Activated B cell treated with CpG ODN at 0.5 μM for 24 hours (primary cell): ENCODE measurements at regions not wholly inside any gene's neighbourhood (a gene's known extent, or its start where the extent isn't known, plus 50 kb on each side); places are given as distances from the start of the nearest gene placed in this dataset.

Source experiments
- ATAC-seq: fragments of 200-7000 bp; cut with Tn5 transposase; one replicate; pipeline ENCODE4 v1.10.0; 2021; ENCODE audit warnings: low read depth, mild to moderate bottlenecking, moderate library complexity
- CTCF ChIA-PET: fragments of 350-600 bp; sonication (Branson Sonifier 250); formaldehyde crosslinking; loops from one replicate; lab custom pipeline; 2021; ENCODE audit warnings: antibody characterized with exemption; lab: Charles Lee
- POLR2A ChIA-PET: fragments of 350-600 bp; sonication (Branson Sonifier 250); formaldehyde crosslinking; loops from one replicate; lab custom pipeline; 2021; ENCODE audit warnings: antibody characterized with exemption; lab: Charles Lee
- DNase-seq: peaks from one replicate; pipeline ENCODE4 v3.0.0; 2022
- H3K27ac Mint-ChIP-seq: one replicate; pipeline ENCODE4 v1.8.0; 2020; ENCODE audit warnings: mixed read lengths
- H3K27me3 Mint-ChIP-seq: one replicate; pipeline ENCODE4 v1.8.0; 2021; ENCODE audit warnings: mixed read lengths
- H3K36me3 Mint-ChIP-seq: one replicate; pipeline ENCODE4 v1.8.0; 2021; ENCODE audit warnings: low read depth, mixed read lengths
- H3K4me1 Mint-ChIP-seq: one replicate; pipeline ENCODE4 v1.8.0; 2021; ENCODE audit warnings: mixed read lengths
- H3K4me3 Mint-ChIP-seq: one replicate; pipeline ENCODE4 v1.8.0; 2020; ENCODE audit warnings: mild to moderate bottlenecking, mixed read lengths
- H3K9me3 Mint-ChIP-seq: one replicate; pipeline ENCODE4 v1.8.0; 2020; ENCODE audit warnings: mixed read lengths
- intact Hi-C: fragments of 100-400 bp; cut with micrococcal nuclease; formaldehyde crosslinking; loops from one replicate; pipeline ENCODE4 v1.15.1; 2024
- TF ChIP-seq, protein P1 (sequence below): fragments of 200-600 bp; IDR thresholded peaks from one replicate; pipeline ENCODE4 v1.8.0; 2022; ENCODE audit warnings: antibody characterized with exemption, mild to moderate bottlenecking

GRCh38 chr1:70509996-70510876 lies 99.2 kb downstream of the CTH start:
- Mint-ChIP-seq H3K27me3 (peaks cover 13% of the 10 kb centered on the region), H3K9me3 (no peaks in the 10 kb centered on the region), H3K36me3 (no peaks in the 10 kb centered on the region), H3K4me3 (no peak overlapping the region), H3K27ac (no peak overlapping the region), H3K4me1 (no peaks in the 10 kb centered on the region)
- intact Hi-C loops: loop anchor here (1.0 to 10.0 kb wide), 2 partner anchors 255 to 377 kb away; no protein-coding TSS in a partner anchor
- TF ChIP-seq, protein P1, sequence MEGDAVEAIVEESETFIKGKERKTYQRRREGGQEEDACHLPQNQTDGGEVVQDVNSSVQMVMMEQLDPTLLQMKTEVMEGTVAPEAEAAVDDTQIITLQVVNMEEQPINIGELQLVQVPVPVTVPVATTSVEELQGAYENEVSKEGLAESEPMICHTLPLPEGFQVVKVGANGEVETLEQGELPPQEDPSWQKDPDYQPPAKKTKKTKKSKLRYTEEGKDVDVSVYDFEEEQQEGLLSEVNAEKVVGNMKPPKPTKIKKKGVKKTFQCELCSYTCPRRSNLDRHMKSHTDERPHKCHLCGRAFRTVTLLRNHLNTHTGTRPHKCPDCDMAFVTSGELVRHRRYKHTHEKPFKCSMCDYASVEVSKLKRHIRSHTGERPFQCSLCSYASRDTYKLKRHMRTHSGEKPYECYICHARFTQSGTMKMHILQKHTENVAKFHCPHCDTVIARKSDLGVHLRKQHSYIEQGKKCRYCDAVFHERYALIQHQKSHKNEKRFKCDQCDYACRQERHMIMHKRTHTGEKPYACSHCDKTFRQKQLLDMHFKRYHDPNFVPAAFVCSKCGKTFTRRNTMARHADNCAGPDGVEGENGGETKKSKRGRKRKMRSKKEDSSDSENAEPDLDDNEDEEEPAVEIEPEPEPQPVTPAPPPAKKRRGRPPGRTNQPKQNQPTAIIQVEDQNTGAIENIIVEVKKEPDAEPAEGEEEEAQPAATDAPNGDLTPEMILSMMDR: no peak
- no peak for DNase-seq
- CTCF ChIA-PET: no interaction called here
- ATAC-seq: no peak
- POLR2A ChIA-PET: no interaction called here

- H3K9me3 Mint-ChIP-seq: no peaks in the 10 kb centered on the region
- TF ChIP-seq, protein P1: no peak
- intact Hi-C loops: loop anchor here (10.0 kb wide), 1 partner anchor 263 kb away; no protein-coding TSS in a partner anchor
- no peak overlapping the region for H3K4me3 Mint-ChIP-seq
- ATAC-seq: no peak
- H3K27me3 Mint-ChIP-seq: peaks cover 6% of the 10 kb centered on the region
- ChIA-PET CTCF (interaction anchor here (1.0 kb wide), 1 partner anchor 11 kb away, joined by 3 read pairs; no protein-coding TSS in a partner anchor), POLR2A (no interaction called here)
- DNase-seq: no peak
- H3K4me1 Mint-ChIP-seq: no peaks in the 10 kb centered on the region
- no peak overlapping the region for H3K27ac Mint-ChIP-seq
- no peaks in the 10 kb centered on the region for H3K36me3 Mint-ChIP-seq
Observed at GRCh38 chr1:70517444-70517843, 106.4 kb downstream of the CTH start.

- Mint-ChIP-seq H3K27ac (no peak overlapping the region), H3K4me3 (no peak overlapping the region), H3K36me3 (no peaks in the 10 kb centered on the region), H3K4me1 (no peaks in the 10 kb centered on the region), H3K9me3 (no peaks in the 10 kb centered on the region), H3K27me3 (peaks cover 6% of the 10 kb centered on the region)
- CTCF ChIA-PET: interaction anchor here (1.0 kb wide), 1 partner anchor 10 kb away, joined by 3 read pairs; no protein-coding TSS in a partner anchor
- no peak for ATAC-seq
- POLR2A ChIA-PET: no interaction called here
- TF ChIP-seq, protein P1: no peak
- DNase-seq: no peak
- intact Hi-C loops: loop anchor here (10.0 kb wide), 1 partner anchor 263 kb away; no protein-coding TSS in a partner anchor
Observed at GRCh38 chr1:70518106-70518505, 107.0 kb downstream of the CTH start.

GRCh38 chr1:70528590-70529333 lies 117.7 kb downstream of the CTH start:
- DNase-seq (no peak), ATAC-seq (peak; percentile 37)
- H3K9me3 Mint-ChIP-seq: no peaks in the 10 kb centered on the region
- H3K27ac Mint-ChIP-seq: no peak overlapping the region
- no peaks in the 10 kb centered on the region for H3K36me3 Mint-ChIP-seq
- TF ChIP-seq, protein P1: no peak
- H3K27me3 Mint-ChIP-seq: peaks cover 11% of the 10 kb centered on the region
- POLR2A ChIA-PET: no interaction called here
- H3K4me1 Mint-ChIP-seq: no peaks in the 10 kb centered on the region
- H3K4me3 Mint-ChIP-seq: no peak overlapping the region
- intact Hi-C loops: loop anchor here (1.0 kb wide), 1 partner anchor 522 kb away; no protein-coding TSS in a partner anchor
- CTCF ChIA-PET: interaction anchor here (1.2 to 1.8 kb wide), 2 partner anchors 11 to 521 kb away, joined by 3 to 5 read pairs; no protein-coding TSS in a partner anchor
